Urothelium cell line (cell line): ENCODE measurements at regions not wholly inside any gene's neighbourhood (a gene's known extent, or its start where the extent isn't known, plus 50 kb on each side); places are given as distances from the start of the nearest gene placed in this dataset.

ENCODE experiments used
- DNase-seq: peaks from one replicate; pipeline ENCODE4 v3.0.0; 2011; ENCODE audit warnings: low spot score, mixed read lengths
- FAIRE-seq: peaks from 2 replicates; lab custom pipeline; 2011; peaks lifted over from hg19 to GRCh38; lab: Jason Lieb, UNC

DNA sequence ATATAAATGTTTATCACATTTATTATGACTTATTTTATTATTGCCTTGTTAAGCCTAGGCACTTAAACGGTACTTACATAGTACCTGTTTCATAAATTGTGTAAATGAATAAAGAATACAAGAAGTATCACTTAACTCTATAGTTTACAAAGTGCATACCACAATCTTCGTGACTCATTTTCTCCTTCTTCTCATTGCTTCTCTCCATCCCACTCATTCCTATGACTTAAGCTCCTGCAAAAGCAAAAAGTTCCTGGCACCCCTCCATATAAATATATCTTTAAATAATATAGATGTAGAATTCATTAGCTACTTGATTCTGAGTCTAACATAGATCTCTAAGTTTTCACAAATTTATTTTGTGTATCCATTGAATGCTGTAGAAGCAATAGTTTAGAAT lies 1382.0 kb upstream of the CELF2 start:
- no peak for DNase-seq
- FAIRE-seq = no peak

DNA sequence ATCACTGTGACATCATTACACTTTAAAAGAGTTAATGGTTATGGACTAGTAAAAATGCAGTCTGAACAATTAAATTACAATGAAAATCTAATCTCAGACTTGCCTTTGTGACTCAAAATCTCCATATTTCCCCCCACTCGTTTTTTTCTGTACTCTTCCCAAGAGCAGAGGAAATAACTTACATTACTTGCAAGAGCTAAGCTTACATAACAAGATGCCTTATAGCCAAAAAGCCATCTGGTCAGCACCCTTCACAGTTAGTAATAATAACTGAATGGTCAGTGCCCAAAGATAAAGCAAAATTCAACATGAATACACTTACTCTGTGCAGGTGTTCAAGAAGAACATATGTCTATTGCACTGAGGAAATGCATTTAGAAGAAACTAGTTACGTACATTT lies 1381.5 kb upstream of the CELF2 start:
- no peak for FAIRE-seq
- no peak for DNase-seq

DNA sequence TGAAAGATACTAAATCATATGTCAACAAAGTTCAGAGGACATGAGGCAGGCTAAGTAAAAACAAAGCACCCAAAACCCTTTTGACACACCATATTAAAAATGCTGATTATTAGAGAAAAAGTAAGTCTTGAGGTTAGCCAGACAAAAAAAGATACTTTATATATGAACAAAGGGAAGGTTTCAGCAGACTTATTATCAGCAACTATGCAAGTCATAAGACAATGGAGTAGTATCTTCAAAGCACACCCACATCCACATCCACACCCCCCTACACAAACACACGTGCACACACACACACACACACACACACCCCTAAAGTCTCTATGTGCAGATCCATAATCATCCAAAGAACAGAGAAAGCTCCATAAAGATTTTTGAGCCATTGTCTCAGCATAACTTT lies 1373.9 kb upstream of the CELF2 start:
- no peak for FAIRE-seq
- no peak for DNase-seq

DNA sequence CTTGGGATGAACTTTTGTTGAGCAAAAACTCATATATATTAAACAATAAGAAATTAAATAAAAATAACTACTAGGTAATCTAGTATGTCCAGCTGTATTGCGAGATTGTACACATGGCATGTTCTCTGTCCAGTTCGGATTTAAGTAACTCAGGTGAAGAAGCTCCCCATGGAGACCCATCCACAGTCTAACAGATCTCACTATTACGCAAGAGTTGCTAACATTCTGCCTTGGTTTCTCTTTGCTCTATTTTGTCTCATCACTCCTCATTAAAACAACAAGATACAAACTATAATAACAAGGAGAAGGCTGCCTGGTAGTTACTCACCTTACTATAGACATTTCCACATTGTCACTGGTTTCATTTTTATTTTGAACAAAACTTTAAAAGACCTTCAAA lies 1372.3 kb upstream of the CELF2 start:
- DNase-seq (no peak), FAIRE-seq (no peak)

DNA sequence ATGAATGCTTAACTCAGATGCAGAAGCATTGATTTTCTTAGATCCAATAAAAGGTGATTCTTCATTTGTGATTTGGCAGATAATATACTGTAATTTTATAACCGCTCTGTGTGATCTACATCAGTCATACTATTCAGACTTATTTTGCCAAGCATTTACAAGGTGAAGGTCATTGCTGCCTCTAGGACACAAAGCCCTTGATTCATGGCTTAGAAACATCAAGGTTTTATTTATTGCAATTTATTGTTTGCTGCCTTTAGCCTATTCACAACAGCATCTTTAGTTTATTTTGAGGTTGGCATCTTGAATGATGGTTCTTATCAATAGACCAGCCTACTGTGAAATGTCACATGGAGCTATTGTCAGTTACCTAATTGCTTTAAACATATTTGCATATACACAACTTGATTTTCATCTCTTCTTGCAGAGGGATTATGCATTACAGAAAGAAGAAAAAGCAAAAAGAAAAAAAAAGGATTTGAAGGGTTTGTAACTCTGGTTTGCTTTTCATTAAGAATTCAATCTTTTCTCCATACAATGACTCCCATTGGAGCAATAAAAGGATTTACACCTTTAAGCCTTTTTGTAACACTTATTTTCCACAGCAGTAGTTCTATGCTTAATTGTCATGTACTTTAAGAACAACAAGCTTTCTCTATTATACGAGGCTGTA lies 1371.6 kb upstream of the CELF2 start:
- FAIRE-seq = no peak
- DNase-seq = no peak

DNA sequence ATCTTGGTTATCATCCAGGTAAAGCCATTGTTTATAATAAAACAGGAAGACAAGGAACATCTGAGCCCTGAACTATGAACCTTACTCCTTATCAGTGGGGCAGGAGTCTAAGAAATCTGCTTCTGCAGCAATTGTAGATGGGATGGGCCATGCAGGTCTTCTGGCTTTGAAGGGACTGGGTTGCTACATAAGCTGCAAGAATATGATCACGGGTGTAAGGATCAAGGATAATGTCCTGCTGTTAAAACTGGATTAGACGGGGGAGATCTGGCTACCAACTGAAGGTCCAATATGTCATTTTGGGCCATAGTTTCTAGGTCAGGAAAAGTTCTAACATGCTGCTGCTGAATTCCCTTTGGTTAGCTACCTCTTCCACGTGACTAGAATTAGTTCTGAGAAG lies 1363.4 kb upstream of the CELF2 start:
- DNase-seq (no peak), FAIRE-seq (no peak)

DNA sequence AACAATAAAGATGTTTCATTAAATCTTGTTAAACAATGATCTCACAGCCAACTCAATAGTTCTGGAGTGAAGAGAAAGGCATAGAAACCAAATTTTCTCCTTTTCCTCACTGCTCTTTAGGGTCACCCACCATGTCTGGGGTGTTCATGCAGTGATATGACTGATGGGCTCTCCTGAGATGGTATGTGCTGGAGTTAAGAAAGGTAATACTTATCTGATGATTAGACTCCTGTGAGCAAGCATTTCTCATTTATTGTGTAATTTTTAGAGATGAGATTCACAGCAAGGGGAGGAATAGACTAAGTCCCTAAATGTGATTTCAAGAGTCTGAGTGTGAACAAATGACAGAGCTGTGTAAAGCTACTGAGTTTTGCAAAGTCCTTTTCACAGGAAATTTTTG lies 1361.3 kb upstream of the CELF2 start:
- FAIRE-seq (no peak), DNase-seq (no peak)

DNA sequence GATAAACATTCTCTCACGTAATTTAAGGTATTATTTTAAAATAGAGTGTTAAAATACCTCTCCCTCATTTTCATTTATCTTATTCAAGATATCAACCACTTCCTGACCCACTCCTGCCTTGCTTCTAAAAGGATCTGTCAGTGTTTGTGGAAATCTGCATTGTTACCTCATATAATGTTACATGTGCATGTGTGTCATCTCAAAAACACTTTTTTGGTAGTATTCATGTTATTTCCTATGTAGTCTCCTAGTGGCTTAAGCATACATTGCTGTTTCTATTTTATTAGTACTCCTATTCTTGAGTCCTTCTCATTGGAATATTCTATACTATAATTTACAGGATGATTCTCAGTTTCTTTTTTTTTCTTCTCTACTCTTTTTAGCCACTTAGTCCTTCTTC lies 1360.7 kb upstream of the CELF2 start:
- DNase-seq = no peak
- no peak for FAIRE-seq

DNA sequence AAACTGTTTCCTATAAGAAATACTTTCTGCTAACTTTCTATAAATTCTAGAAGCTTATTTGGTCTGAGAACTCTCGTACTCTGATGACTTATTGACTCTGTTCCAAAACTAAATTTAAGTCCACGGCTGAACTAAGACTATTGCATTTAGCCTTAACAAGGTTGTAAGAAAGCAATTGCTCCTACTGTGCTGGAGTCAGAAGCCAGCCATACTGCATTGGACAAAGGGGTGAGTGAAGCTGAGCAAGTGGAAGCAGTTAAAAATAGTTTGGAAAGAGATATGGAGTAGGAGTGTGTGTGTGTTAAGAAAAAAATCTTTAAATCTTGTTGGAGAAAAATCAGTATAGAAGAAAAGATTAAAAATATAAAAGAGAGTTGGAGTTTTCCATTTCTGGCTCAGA lies 1360.1 kb upstream of the CELF2 start:
- no peak for FAIRE-seq
- no peak for DNase-seq

DNA sequence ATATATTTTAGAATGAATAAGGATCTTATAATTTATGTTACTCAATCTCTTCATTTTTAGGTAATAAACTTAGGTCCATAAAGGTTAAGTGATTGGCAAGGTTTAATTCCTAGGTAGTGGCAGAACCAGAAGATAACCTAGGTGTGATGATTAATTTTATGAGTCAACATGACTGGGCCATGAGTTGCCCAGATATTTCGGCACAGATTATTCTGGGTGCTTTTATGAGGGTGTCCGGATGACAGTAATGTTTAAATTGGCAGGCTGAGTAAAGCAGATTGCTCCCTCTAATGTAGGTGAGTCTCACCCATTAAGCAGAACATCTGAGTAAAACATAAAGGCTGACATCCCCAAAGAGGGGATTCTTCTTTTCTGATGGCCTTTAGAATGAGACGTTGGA lies 1349.3 kb upstream of the CELF2 start:
- FAIRE-seq (no peak), DNase-seq (no peak)

DNA sequence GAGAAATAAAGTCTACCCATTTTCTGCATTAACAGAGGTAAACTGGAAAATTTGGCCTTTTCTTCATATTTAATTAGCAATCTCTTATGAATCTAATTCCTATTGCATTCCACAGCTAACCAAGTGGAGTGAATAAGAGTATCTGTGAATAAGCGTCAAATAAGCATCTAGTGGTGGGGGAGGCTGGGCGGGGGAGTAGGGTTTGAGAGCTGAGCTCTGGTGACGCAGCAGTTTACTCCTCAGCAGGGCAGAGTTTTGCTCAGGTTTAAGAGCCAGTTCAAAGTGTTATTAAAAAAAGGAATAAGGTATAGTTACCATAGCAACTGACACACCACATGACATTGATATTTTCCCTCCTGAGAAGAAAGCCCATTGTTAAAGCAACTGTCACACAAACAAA lies 1346.8 kb upstream of the CELF2 start:
- DNase-seq (no peak), FAIRE-seq (no peak)

DNA sequence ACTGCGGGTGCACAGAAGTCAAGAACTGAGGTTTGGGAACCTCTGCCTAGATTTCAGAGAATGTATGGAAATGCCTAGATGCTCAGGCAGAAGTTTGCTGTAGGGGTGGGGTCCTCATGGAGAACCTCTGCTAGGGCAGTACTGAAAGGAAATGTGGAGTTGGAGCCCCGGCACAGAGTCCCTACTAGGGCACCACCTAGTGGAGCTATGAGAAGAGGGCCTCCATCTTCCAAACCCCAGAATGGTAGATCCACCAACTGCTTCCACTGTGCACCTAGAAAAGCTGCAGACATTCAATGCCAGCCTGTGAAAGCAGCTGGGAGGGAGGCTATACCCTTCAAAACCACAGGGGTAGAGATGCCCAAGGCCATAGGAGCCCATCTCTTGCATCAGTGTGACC lies 1336.0 kb upstream of the CELF2 start:
- no peak for FAIRE-seq
- DNase-seq = no peak

DNA sequence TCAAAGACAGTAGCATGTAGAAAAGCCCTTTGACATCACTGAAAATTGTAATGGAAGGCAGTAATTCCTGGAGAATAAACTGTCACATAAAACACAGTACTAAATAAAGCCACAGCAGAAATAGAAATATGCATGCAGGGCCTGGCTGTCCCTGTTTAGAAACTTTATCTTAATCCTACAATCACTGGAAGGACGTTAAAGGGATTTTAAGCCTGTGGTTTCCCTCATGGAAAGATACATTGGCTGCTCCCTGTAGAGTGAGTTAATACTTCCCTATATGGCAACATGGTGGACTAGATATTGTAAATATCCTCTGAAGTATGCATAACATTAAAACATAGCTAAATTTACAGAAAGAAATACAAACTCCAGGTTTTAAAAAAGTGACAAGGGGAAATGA lies 1334.9 kb upstream of the CELF2 start:
- FAIRE-seq (no peak), DNase-seq (no peak)

DNA sequence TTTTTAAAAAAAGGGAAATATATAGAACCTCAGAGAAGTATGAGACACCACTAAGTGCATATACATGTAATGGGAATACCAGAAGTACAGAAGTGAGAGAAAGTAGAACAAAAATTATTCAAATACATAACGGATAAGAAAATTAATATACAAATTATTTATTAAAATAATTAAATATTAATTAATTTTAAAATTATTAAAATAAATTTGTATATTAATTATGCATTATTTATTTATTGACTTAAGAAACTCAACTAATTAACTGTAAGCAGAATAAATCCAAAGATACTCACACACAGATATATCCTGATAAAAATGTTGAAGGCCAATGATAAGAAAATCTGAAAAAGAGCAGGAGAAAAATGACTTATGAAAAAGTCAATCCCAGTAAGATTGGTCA lies 1333.5 kb upstream of the CELF2 start:
- FAIRE-seq = no peak
- DNase-seq = no peak

DNA sequence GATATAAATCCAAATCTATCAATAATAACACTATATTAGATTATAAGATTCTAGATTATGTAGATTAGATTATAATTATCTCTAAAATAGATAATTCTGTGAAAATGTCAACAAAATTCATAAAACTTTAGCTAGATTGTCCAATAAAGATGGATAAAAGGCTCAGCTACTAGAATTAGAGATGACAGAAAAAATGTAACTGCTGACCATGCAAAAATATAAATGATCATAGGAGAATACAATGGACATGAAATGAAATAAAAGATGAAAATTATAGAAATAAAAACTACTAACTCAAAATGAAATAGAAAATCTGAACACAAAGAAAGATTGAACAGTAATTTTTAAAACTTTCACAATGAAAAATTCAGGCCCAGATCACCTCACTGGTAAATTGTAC lies 1332.1 kb upstream of the CELF2 start:
- DNase-seq = no peak
- FAIRE-seq = no peak

DNA sequence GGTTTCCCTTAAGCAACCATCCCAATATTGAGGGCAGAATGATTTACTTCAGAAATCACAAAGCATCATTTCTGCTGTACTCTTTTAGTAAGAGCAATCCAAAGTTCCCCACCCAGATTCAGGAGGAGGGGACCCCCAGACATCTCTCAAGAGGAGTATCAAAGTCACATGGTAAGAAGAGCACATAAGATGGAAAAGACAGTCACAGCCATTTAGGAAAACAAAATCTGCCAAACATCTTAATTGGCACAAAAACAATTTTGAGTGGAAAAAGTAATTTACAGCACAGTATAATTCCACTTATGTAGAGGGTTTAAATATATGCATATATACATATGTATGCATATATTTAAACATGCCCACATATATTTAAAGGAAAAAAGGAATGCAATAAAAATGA lies 1329.0 kb upstream of the CELF2 start:
- FAIRE-seq = no peak
- no peak for DNase-seq

DNA sequence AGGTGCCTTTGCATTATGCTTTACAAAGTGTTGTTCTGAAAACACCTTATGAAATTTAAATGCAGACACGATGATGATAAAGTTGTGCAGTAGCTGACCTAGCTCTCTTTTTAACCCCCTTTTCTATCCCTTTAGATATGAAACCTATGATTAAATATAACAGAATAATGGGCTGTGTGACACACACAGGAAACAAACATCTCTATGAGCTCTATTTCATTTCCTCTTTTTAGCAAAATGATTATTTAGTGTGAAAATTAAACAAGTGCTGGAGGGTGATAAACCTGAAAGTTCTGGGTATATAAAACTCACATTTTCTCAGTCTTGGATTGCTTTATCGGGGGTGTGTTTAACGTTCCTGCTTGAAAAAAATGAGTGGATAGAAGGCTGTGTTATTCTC lies 1310.5 kb upstream of the CELF2 start:
- DNase-seq (no peak), FAIRE-seq (no peak)

DNA sequence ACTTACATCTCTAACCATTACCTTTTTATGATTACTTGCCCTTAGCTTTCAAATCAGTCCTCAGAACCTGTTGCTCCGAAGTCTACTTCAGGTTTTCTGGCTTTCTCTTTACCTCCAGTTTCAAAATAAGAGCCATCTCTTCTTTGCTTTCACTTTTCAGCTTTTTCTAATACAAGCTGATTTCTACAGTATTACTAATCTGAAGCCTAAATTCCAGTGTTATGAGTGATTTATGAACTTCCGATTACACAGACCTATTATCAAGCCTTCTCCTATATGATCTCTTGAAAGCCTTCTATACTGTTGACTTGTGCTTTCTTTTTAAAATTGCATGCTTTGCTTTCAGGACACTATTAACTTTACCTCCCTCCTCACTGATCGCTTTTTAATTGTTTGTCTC lies 1307.8 kb upstream of the CELF2 start:
- no peak for DNase-seq
- no peak for FAIRE-seq

DNA sequence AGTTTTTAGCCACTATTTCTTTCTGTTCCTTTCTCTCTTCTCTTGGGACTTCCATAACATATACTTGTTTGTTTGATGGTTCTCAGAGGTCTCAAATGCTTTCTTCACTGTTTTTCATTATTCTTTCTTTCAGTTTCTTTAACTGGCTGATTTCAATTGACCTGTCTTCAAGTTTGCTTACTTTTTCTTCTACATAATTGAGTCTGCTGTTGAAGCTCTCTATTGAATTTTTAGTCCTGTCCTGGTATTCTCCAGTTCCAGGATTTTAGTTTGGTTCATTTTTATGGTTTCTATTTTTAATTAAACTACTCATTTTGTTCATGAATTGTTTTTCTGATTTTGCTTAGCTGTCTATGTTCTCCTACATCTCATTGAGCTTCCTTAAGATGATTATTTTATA lies 1305.3 kb upstream of the CELF2 start:
- FAIRE-seq (no peak), DNase-seq (no peak)

DNA sequence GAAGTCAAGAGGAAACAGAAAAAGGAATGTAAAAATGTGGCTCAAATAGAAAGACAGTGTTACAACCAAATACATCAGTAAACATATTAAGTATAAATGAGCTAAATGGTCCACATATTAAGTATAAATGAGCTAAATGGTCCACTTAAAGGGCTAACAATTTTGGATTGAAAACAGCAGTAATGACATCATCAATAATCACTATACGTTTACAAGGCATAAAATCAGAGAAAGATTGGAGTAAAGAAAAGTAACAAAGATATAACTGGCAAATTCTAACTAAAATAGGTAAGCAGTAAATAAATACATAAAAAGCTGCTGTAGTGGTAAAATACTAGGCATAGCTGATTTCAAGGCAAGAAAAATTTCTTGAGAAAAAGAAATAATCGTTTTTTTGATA lies 1298.4 kb upstream of the CELF2 start:
- FAIRE-seq = no peak
- DNase-seq = no peak

DNA sequence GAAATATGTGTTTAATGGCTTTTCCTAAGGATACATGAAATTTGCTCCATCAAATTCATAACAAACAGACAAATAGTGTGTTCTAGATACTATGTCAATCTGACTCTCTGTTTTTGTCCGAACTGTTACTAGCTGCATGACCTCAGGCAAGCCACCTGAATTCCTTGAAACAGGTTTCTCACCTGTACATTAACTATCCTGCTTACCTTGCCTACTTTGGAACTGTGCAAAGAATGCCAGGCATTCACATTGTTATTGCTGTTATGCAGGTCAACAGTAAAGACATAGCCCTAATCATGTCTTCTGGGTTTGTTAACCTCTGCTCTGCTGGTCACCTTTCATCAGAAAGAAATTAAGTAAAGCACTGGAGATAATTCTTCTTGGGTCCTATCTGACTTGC lies 1283.9 kb upstream of the CELF2 start:
- DNase-seq = no peak
- FAIRE-seq = no peak

DNA sequence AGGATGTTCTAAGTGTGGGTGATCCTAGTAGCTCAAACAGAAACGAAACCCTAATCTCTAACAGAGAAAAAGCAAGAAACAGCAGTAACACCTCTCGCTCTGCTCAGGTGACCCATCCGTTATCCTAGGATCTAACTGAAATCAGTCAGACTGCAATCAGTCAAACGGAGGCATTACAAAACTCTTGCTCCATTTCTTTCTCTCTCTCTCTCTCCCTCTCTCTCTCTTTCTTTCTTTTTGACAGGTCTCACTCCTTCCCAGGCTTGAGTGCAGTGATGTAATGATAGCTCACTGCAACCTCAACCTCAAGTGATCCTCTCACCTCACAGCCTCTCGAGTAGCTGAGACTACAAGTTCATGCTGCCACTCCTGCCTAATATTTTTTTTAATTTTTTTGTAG lies 1283.5 kb upstream of the CELF2 start:
- DNase-seq (no peak), FAIRE-seq (no peak)

DNA sequence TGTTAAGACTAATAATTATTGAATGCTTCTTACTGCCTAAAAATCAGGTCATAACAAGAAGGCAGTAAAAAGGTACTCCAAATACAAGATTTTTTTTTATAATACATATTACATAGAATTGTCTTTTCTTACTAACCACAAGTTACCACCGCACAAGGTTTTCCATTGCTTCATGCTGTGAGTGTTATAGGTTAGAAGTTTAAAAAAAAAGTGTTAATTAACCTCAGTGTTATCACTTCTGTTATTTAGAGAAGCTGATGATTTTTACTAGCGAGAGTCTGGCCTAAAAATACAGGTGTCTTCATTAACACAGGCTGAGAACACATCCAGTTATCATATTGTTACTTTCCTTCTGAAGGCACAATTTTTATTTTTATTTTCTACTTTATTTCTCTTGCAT lies 1281.9 kb upstream of the CELF2 start:
- DNase-seq (no peak), FAIRE-seq (no peak)

DNA sequence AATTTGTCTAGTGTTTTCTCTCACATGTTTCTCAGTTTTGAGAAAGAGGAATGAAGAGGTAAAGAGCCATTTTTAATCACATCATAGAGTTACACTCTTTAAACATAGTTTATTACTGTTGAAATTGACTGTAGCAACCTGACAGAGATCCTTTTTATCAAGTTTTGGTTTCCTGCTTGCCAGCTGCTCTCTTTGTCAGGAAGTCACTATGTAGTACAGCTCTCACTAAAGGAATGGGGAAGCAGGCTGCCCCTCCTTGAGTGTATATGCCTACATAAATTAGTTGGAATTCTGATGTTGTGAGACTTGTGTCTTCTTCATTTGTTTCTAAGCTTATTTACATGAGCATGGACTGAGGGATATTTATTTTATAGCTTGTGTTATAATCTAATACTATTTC lies 1274.0 kb upstream of the CELF2 start:
- no peak for FAIRE-seq

More for the DNA sequence above, 1274.0 kb upstream of the CELF2 start:
- DNase-seq = no peak
